Epidermal melanocyte (primary cell): ENCODE measurements at regions not wholly inside any gene's neighbourhood (a gene's known extent, or its start where the extent isn't known, plus 50 kb on each side); places are given as distances from the start of the nearest gene placed in this dataset.

Experiments used
- DNase-seq: peaks from one replicate; pipeline ENCODE4 v3.0.0; 2011; ENCODE audit warnings: low spot score; ENCODE audit not compliant: insufficient read length

DNA sequence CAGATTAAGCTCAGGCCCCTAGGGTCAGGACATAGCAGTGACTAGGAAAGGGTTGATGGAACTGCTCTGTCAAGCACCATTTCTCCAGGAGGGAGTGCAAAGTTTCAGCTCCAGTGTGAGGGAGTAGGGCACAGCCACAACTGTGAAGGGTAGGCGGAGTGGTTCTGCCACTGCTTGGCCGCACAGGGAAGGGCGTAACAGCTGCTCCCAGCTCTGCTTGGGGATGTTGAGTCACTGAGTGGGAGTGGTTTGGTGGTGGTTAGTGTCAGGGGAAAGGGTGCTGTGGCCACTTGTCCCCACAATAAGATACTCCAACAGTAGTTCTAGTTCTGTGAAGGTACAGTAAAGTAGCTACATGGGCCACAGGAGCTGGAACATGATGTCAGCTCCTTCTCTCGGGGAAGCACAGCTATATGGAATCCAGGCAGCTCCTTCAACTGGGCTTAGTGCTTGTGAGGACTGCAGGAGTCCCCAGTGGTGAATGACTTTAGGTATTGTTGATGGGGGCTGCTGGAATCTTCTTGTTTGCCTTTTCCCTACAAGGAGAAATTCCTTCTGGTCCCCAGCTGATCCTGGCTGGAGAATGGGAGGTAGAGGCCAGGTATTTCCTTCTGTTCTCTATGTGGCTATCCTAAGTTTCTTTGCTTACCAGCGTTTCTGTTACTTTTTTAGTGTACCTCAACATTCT, 314.5 kb downstream of the SPATA31D1 start:
- DNase-seq: no peak

DNA sequence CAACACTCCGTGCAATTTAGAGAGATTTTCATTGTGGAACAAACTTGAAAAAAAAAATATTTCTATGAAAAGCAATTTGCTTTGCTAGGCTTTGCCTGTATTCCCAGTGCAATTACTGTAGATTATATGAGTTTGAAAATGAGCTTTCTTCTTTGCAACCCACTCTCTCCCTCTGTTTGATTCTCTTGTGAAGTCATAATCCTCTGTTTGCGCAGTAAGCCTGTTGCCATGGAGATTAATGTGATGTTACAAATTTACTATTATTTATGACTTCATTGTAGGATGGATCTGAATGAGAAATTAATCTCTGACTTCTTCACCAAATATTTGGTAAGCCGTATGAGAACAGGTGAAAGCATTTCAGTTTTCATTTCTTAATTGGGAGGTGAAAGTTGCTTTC, 320.3 kb downstream of the SPATA31D1 start:
- no peak for DNase-seq

DNA sequence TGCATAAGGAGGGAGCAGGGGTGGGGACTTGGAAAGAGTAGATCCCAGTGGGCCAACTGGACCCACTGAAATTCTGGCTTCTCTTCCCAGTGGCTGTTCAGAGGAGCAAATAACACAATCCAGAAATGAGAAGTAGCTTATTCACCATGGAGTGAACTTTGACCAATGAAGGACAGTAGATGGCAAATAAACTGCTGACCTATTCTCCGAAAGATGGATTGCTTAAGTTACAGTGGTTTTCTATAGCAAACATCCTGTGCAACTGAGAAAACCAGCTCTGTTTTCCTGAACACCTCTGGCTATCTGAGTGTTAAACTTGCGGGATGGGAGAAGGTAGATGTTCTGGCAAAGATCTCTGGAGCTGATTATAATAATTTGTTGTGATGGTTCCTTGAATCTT, 325.1 kb downstream of the SPATA31D1 start:
- DNase-seq: no peak

DNA sequence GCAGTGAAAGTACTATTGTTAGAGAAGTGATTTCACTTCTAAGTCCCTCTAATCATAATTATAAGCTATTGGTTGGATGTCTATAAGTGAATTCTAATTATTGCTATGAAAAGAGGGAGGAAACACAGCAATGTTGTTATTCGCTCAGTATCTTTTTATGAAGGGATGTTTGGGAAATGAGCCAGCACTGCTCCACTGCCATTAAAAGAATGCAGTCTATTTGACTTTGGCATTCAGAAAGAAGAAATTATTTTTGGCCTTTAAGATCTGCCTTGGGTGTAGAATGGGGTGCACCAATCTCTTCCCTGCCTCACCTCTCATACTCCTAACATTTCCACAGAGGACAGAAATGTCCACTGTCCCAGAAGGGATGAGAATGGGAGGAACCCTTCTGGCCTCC, 332.0 kb downstream of the SPATA31D1 start:
- no peak for DNase-seq

DNA sequence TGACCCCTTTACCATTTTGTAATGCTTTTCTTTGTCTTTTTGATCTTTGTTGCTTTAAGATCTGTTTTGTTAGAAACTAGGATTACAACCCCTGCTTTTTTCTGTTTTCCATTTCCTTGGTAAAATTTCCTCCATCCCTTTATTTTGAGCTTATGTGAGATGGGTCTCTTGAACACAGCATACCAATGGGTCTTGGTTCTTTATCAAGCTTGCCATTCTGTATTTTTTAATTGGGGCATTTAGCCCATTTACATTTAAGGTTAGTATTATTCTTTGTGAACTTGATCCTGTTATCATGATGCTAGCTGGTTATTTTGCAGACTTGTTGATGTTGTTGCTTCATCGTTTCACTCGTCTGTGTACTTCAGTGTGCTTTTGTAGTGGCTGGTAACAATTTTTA, 337.3 kb downstream of the SPATA31D1 start:
- no peak for DNase-seq

DNA sequence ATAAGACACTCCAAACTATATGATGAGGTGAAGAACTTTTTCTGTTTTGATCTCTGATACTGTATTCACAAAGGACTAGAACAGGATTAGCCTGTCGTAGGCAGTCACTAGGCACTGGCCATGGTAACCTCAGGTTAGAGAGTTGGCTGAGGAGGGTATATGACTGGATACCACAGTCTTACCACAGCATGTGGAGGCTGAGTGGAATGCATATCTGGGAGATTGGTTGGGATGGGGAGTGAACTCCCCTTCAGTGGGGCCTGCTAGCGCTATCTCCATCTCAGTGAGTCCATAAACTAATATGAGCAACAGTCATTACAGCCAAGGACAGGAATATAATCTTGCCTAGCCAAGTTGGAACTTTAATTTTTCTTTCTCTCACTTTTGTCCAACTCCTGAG, 339.1 kb downstream of the SPATA31D1 start:
- DNase-seq: no peak

DNA sequence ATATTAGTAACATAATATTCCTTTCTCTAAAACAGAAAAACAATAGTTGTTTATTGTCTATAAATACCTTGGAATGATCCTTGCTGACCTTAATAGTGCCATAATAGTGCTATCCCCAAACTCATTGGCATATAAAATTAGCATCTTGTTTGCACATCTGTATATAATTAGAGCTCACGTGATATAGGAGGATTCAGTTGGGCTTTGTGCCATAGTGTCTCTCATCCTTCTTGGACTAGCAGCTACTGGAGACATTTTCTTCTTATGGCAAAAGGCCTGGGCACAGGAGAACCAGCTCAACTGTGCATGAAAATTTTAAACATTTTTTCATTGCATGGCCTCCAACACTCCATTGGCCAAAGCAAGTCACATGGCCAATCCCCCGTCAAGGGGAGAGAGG, 342.5 kb downstream of the SPATA31D1 start:
- DNase-seq: no peak

DNA sequence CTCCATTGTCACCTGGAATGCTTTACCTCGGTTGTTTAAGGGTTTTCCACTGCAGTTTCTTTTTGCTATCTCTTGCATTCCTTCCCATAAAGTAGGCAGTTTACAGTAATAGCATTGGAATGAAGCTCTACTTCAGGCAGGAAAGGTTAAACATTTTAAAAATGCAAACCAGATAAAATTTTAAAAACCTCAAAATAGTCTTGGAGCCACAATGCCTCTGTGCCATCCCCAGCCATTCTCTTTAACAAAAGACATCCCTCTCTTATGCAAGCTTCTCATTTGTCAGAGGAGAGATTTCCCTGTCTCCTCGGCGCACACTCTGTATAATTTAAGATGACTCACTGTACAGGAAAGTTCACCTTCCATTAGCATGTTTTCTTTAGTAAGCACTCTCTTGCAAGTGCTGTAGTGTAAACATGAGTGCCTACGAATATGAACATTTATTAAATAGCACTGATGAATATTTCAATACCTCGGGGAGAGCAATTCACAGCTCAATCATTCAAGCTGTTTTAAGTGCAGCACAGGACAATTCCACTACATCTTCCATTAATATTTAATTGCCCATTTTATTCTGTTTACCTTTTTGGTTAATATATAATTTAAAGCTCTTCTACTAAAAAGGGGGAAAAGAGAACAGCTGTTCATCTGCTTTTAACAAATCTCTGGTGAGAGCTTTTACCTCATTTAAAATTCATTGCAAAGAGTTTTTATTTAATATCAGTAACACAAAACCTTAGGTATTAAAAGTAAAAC, 343.6 kb downstream of the SPATA31D1 start:
- no peak for DNase-seq

DNA sequence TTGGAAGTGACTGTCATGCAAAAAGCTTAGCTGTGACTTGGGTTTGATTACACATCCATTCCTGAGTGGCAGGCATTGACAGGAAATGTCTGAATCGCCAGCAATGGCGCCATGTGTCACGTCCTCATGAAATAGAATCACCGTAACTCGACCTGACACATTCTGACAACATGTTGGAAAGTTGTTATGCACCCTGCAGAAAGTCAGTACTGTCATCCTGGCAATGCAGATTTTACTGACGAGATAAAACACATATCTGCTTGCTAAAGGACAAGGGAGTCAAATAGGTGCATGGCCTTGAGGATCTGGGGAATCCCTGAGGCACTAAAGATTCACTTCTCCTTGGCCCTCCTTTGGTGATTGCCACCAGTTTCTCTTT, 344.2 kb downstream of the SPATA31D1 start:
- no peak for DNase-seq

DNA sequence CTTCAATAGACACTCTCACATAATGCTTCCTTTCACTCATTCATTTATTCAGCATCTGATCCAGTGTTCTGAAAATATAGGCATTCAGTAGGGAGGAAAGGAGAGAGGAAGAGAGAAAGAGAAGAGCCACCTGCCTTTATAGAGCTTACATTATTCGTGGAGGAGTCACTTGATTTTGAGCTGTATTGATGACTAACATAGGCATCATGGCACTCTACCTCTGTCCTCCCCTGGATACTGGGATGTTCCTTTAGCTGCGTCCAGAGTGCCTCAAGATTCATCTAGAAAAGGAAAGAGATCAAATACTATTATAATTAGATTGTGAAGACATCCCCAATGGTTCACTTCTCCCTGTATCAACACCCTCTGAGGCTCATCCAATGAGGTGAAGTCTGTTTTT, 345.1 kb downstream of the SPATA31D1 start:
- no peak for DNase-seq

DNA sequence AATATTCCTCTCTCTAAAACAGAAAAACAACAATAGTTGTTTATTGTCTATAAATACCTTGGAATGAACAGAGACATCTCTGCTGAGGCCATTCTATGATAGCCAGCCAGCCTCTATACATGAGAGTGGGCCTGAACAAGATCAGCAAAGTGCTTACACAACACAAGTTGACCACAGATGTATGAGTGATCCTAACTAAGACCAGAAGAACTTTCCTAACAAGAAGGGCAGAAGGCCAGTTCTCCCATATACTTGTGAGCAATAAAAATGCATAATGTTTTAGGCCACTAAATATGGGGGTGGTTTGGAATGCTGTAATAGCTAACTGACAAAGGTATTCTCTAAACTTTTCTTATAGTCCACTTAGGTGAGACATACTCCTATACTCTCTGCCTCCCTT, 345.7 kb downstream of the SPATA31D1 start:
- DNase-seq: no peak

DNA sequence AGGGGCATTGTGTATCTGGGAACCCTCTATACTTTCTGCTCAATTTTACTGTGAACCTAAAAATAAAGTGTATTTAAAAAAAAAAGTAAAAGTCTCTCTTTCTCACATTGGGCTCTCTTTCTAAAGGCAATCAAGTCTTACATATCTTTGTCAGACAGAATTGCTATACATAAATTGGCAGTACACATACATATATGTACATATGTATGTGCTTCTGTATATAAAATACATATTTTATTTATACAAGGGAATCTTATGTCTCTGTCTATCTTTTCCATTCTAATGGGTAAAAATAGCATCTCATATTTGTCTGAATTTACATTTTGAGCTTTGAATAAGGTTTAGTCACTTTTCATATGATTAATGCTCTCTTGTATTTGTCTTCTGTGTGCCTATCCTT, 348.8 kb downstream of the SPATA31D1 start:
- no peak for DNase-seq

DNA sequence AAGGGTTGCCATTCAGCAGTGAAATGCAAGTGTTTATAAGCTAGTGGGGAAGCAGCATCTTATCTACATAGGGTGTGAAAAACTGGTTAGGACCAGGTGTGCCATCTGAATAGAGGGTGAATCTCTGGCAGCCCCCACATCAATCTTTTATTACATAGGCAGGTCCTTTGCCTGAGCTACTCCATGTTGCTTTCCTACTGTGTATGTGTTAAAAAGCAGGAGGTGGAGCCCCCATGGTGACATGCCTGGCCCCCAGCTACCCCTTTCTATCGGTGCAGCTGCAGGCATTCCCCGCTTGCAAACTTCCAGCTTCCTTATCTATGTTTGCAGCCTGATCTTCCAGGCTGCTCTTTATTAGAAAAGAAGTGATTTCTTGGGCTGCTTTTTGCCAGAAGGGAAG, 353.5 kb downstream of the SPATA31D1 start:
- no peak for DNase-seq

DNA sequence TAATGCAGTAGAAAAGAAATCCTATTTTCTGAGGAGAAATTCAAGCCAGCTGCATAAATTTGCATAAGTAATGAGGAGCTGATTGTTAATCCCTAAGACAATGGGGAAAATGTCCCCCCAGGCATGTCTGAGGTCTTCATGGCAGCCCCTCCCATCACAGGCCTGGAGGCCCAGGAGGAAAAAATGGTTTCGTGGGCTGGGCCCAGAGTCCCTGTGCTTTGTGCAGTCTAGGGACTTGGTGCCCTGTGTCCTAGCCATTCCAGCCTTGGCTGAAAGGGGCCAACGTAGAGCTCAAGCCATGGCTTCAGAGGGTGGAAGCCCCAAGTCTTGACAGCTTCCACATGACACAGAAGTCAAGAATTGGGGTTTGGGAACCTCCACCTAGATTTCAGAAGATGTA, 357.5 kb downstream of the SPATA31D1 start:
- DNase-seq: no peak

DNA sequence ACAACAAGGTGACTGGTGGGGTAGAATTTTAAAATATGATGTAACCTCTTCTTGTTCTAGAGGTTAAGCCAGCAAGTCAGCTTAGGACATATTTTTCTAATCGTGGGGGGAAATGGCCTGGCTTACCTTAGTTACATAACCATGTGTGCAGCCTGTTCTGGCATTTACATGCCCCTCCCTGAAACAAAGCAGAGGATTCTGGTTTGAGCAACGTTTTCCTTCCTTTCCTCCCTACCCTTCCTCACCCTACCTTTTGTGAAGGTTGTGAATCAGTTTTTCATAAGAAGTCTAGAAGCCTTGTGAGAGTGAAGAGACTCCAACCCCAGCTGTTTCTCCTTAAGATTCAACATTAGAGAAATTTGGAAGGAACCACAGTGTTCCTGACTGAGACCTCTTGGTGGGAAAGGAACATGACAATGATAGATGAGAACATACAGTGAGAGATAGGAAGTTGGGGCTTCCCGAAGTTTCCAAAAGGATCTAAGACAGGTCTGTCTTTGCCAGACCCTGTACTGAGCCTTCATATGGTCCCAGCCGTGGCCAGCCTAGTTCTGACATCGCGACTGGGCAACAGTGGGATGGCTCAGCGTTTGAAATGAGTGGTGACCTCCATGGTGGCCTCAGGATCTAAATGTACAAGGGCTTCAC, 365.2 kb downstream of the SPATA31D1 start:
- no peak for DNase-seq

DNA sequence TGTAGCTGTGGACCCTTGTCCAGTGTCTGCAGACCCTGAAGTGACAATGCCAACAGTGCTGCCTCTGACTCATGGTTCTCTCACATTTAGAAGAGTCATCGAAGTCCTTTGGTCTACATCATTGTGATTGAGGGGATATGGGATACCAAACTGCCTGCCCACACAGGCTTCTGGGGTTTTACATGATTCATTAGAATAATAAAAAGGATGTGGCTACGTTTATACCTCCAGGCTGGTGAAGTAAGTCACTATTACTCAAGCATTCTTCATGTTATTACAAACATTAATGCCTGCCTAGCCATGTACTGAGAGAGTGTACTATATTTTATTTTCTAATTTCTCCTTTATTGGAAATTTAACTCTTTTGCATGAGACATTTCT, 365.7 kb downstream of the SPATA31D1 start:
- no peak for DNase-seq

DNA sequence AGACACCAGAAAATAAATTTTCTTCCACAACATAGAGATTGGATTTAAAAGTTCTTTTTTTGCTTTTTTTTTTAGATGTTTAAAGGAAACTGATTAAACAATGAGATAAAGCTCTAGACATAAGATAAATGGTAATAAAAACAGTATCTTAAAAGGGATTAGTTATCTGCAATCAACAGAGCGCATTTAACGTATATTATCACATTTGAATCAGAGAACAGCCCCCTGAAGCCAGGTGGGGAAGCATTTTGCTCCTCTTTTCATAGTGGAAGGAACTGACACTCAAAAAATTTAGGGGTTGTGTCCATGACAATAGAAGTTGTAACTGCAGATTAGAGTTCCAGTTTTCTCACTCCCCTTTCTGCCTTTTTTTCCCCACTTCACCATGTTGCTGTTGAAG, 367.6 kb downstream of the SPATA31D1 start:
- no peak for DNase-seq

DNA sequence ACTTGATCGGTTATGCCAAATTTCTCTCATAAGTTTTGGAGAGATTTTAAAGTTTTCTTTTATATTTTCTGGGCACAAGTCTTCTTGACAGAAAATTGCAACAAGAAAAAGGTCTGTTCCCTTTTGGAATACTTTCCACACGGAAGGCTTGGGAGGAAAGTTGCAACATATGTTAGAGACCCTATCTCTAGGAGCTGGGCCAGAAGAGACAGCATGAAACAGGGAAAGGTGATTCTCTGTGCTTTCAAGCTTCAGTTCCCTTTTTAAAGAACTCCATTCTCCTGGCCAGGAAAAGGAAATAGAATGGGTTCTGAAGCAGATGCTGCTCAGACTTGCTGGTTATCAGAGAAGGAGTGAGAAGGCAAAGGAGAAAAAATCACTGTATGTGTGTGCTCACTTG, 368.3 kb downstream of the SPATA31D1 start:
- DNase-seq: no peak

DNA sequence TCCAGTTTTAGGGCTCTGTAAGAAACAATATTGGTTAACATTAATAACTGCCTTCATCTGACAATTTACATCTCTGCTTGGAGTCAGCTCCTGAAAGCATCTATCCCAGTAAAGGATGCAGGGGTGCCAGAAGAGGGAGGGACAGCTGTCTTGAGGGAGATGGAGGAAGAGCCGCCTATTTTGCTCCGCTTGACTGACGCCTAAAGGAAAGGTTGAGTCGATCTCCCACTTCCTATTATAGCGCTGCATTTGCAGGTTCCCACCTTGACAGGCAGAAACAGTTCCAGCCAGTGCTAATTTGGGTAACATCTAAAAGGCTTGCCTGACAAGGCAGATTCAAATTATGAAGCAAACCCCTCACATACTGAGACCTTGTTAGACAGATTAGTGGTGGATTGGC, 374.6 kb downstream of the SPATA31D1 start:
- DNase-seq: no peak

DNA sequence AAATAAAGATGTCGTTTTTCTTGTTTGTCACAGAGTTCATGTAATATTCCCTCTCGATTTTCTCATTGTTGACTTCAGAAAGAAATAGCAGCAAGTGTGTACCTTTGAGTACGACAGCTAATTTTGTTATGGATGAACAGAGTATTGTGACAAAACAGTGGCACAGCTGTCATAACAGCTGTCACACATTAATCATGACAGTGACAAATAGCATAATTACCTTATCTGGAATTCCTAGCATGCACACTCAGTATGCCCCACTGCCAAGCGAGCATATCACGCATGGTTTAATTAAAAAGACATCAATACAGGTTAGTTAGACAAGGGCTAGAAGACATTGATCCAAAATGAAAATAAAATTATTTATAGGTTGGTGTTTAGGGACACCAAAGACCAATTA, 375.1 kb downstream of the SPATA31D1 start:
- no peak for DNase-seq

DNA sequence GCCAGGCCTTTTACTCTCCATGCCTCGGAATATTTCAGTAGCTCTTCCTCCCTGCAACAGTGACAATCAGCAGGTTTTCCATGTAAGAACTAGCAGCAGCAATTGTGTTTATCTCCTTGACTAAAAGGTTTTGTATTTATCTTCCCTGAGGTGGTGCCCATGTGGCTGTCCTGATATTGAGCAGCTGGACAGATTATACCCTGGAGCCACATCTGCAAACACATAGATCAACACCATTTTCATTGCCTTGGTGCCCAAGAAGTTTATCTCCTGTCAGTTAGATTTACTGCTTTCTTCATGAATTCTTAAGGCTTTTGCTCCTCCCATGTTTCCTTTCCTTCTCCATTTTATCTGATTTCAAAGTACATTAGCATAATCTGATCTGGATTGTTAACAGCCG, 378.4 kb downstream of the SPATA31D1 start:
- DNase-seq: no peak

DNA sequence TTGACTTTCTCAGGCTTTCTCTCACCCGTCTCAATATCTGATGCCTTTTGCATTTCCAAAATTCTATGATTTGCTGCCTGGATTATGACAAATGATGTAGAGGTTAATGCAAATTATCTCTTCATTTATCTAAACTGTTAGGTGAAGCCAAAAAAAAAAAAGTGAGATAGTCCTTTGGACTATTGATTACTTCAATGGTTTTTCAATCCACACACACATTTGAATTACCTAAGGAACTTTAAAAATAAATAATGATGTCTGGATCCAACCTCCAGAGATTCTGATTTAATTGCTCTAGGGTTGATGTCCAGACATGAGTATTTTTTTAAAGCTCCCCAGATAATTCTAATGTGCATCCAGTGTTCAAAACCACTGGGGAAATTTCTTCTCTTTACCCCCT, 379.4 kb downstream of the SPATA31D1 start:
- DNase-seq: no peak
